H1 (cell line): ENCODE measurements at regions not wholly inside any gene's neighbourhood (a gene's known extent, or its start where the extent isn't known, plus 50 kb on each side); places are given as distances from the start of the nearest gene placed in this dataset.

Experiments
- ASH2L ChIP-seq: fragments of 200-600, 300-600 bp; sonication (generic); IDR thresholded peaks from one replicate; pipeline ENCODE4 v1.7.1; 2017; ENCODE audit warnings: low read length
- BACH1 ChIP-seq: IDR thresholded peaks from 2 replicates; pipeline ENCODE4 v1.6.1; 2012; ENCODE audit warnings: low read length, improper control_type of control experiment
- CBX5 ChIP-seq: fragments of 300-800, 300-1000 bp; sonication (generic); IDR thresholded peaks from 2 replicates; pipeline ENCODE4 v1.7.1; 2016; ENCODE audit warnings: antibody characterized with exemption, low read length, low read depth
- CEBPB ChIP-seq: IDR thresholded peaks from 2 replicates; pipeline ENCODE4 v1.6.1; 2012; ENCODE audit warnings: low read depth, low read length
- CHD1 ChIP-seq: IDR thresholded peaks from 2 replicates; pipeline ENCODE4 v1.6.1; 2012; ENCODE audit warnings: low read depth, low read length, improper control_type of control experiment
- EZH2 ChIP-seq: fragments of 200-600 bp; sonication (generic); IDR thresholded peaks from 2 replicates; pipeline ENCODE4 v1.7.1; 2012; ENCODE audit warnings: low read depth, mild to moderate bottlenecking, moderate library complexity, low read length, inconsistent platforms; ENCODE audit not compliant: severe bottlenecking
- HDAC2 ChIP-seq, 2 experiments: fragments of 300-600 bp in 1 of 2; sonication (generic) in 1 of 2; IDR thresholded peaks; 2 replicates each; pipeline ENCODE4 v1.6.1; 2011 to 2012; ENCODE audit warnings: low read depth in 2 of 2, low read length in 2 of 2, mild to moderate bottlenecking in 2 of 2, moderate library complexity in 2 of 2, borderline replicate concordance in 1 of 2, inconsistent platforms in 1 of 2
- HDAC6 ChIP-seq: IDR thresholded peaks from one replicate; pipeline ENCODE4 v1.7.1; 2012; ENCODE audit warnings: low read depth, mild to moderate bottlenecking, inconsistent platforms, low read length, moderate library complexity
- KDM1A ChIP-seq: fragments of 200-600, 300-600 bp; sonication (generic); IDR thresholded peaks from 2 replicates; pipeline ENCODE4 v1.7.1; 2016; ENCODE audit warnings: mild to moderate bottlenecking, low read length, borderline replicate concordance
- POLR2A ChIP-seq, 2 experiments: IDR thresholded peaks; 1 replicate in 1 of 2; 2 replicates in 1 of 2; pipeline ENCODE4 v1.6.1; 2011; ENCODE audit warnings: low read depth in 2 of 2, low read length in 2 of 2, mild to moderate bottlenecking in 2 of 2; ENCODE audit errors: control extremely low read depth in 1 of 2
- SRF ChIP-seq: IDR thresholded peaks from 2 replicates; pipeline ENCODE4 v1.6.1; 2011; ENCODE audit warnings: mild to moderate bottlenecking, low read depth, low read length, moderate library complexity
- YY1 ChIP-seq: IDR thresholded peaks from 2 replicates; pipeline ENCODE4 v1.6.1; 2011; ENCODE audit warnings: low read depth, mild to moderate bottlenecking, low read length
- TF ChIP-seq, protein P1 (sequence below), 3 experiments: IDR thresholded peaks; 1 replicate in 2 of 3; 2 replicates in 1 of 3; pipeline versions ENCODE4 v1.5.1 to v1.6.1; 2011; ENCODE audit warnings: low read length in 3 of 3, mild to moderate bottlenecking in 3 of 3, inconsistent platforms in 2 of 3, low read depth in 1 of 3, moderate library complexity in 1 of 3; ENCODE audit not compliant: insufficient read depth in 1 of 3; ENCODE audit errors: control extremely low read depth in 1 of 3
- TF ChIP-seq, protein P2 (sequence below): IDR thresholded peaks from 2 replicates; pipeline ENCODE4 v1.6.1; 2012; ENCODE audit warnings: low read length, inconsistent platforms

DNA sequence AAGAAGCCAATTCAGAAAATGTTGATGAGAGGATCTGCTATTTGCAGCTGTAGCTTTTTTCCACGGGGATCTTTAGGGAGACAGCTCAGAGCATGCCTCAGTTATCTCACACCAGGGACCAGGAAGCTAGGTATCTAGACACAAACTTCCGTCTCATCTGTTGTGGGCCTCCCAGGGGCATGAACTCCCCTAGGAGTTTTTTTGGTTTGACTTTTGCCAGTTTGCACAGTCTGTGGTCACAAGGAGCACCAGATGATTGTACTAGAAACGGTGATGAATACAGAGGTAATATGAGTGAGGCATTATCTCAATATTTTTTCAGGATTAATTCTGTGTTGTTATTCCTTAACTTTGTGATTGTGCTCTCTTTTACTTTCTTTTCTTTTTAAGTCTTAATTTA, 533.2 kb upstream of the SEMA6A start:
- TF ChIP-seq POLR2A (IDR thresholded peaks at IDR 0.05; ENCODE audit: control extremely low read depth in 1 of 2, low read depth in 2 of 2, low read length in 2 of 2) (no peak), HDAC2 (IDR thresholded peaks at IDR 0.05; ENCODE audit: borderline replicate concordance in 1 of 2, low read depth in 2 of 2, low read length in 2 of 2) (no peak), EZH2 (no peak), CBX5 (no peak), YY1 (no peak), SRF (no peak), CHD1 (no peak), KDM1A (no peak), CEBPB (no peak), ASH2L (no peak), BACH1 (no peak), HDAC6 (no peak)
- TF ChIP-seq, protein P1, sequence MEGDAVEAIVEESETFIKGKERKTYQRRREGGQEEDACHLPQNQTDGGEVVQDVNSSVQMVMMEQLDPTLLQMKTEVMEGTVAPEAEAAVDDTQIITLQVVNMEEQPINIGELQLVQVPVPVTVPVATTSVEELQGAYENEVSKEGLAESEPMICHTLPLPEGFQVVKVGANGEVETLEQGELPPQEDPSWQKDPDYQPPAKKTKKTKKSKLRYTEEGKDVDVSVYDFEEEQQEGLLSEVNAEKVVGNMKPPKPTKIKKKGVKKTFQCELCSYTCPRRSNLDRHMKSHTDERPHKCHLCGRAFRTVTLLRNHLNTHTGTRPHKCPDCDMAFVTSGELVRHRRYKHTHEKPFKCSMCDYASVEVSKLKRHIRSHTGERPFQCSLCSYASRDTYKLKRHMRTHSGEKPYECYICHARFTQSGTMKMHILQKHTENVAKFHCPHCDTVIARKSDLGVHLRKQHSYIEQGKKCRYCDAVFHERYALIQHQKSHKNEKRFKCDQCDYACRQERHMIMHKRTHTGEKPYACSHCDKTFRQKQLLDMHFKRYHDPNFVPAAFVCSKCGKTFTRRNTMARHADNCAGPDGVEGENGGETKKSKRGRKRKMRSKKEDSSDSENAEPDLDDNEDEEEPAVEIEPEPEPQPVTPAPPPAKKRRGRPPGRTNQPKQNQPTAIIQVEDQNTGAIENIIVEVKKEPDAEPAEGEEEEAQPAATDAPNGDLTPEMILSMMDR (IDR thresholded peaks at IDR 0.05; ENCODE audit: control extremely low read depth in 1 of 3, insufficient read depth in 1 of 3, low read depth in 1 of 3, low read length in 3 of 3): no peak
- TF ChIP-seq, protein P2, sequence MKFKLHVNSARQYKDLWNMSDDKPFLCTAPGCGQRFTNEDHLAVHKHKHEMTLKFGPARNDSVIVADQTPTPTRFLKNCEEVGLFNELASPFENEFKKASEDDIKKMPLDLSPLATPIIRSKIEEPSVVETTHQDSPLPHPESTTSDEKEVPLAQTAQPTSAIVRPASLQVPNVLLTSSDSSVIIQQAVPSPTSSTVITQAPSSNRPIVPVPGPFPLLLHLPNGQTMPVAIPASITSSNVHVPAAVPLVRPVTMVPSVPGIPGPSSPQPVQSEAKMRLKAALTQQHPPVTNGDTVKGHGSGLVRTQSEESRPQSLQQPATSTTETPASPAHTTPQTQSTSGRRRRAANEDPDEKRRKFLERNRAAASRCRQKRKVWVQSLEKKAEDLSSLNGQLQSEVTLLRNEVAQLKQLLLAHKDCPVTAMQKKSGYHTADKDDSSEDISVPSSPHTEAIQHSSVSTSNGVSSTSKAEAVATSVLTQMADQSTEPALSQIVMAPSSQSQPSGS: no peak
